ENCODE measurements at regions not wholly inside any gene's neighbourhood (a gene's known extent, or its start where the extent isn't known, plus 50 kb on each side); places are given as distances from the start of the nearest gene placed in this dataset.

GRCh38 chr7:92988941-92989545, 128.7 kb downstream of the SAMD9 start:
- WGBS, 2 donors = 69 to 74% methylated on average over 3 of the region's 3 CpGs
- H3K9me3 ChIP-seq = no peaks in the 10 kb centered on the region
- H3K27me3 ChIP-seq = no peaks in the 10 kb centered on the region

GRCh38 chr7:92988051-92988450, 129.7 kb downstream of the SAMD9 start:
- H3K27ac ChIP-seq = no peak overlapping the region
- no peak overlapping the region for H3K4me3 ChIP-seq
- TF ChIP-seq POLR2A (IDR thresholded peaks at IDR 0.05) (no peak), EP300 (IDR thresholded peaks at IDR 0.05) (no peak), CTCF (IDR thresholded peaks at IDR 0.05) (peak in 4 of 5 experiments; percentile 21 to 41 (median 32))
- no peaks in the 10 kb centered on the region for H3K9me3 ChIP-seq
- no peaks in the 10 kb centered on the region for H3K27me3 ChIP-seq
- no peaks in the 10 kb centered on the region for H3K4me1 ChIP-seq
- H3K36me3 ChIP-seq = no peaks in the 10 kb centered on the region
- DNase-seq (ENCODE audit: low spot score in 2 of 2) = peak in 1 of 2 donors; percentile 7

More at GRCh38 chr7:92988941-92989545, 128.7 kb downstream of the SAMD9 start:
- Histone ChIP-seq H3K27ac (no peak overlapping the region), H3K4me1 (no peaks in the 10 kb centered on the region), H3K4me3 (no peak overlapping the region), H3K36me3 (no peaks in the 10 kb centered on the region)
- no peak for DNase-seq (ENCODE audit: low spot score in 2 of 2)
- TF ChIP-seq POLR2A (IDR thresholded peaks at IDR 0.05) (no peak), CTCF (IDR thresholded peaks at IDR 0.05) (no peak), EP300 (IDR thresholded peaks at IDR 0.05) (no peak)

- no peaks in the 10 kb centered on the region for H3K36me3 ChIP-seq
- no peak for TF ChIP-seq POLR2A (IDR thresholded peaks at IDR 0.05)
- TF ChIP-seq CTCF (IDR thresholded peaks at IDR 0.05) = no peak
- no peak for TF ChIP-seq EP300 (IDR thresholded peaks at IDR 0.05)
- H3K4me3 ChIP-seq = no peak overlapping the region
- H3K27ac ChIP-seq = no peak overlapping the region
- no peaks in the 10 kb centered on the region for H3K4me1 ChIP-seq
- H3K9me3 ChIP-seq = no peaks in the 10 kb centered on the region
- 75% methylated on average over 3 of the region's 3 CpGs for WGBS, 2 donors
- no peak for DNase-seq (ENCODE audit: low spot score in 2 of 2)
- no peaks in the 10 kb centered on the region for H3K27me3 ChIP-seq
Measured at GRCh38 chr7:92987538-92987937, 130.2 kb downstream of the SAMD9 start.

GRCh38 chr7:92987095-92987494, 130.7 kb downstream of the SAMD9 start:
- H3K27me3 ChIP-seq = no peaks in the 10 kb centered on the region
- H3K36me3 ChIP-seq = no peaks in the 10 kb centered on the region
- no peak overlapping the region for H3K4me3 ChIP-seq
- no peak overlapping the region for H3K27ac ChIP-seq
- TF ChIP-seq EP300 (IDR thresholded peaks at IDR 0.05) = no peak
- TF ChIP-seq CTCF (IDR thresholded peaks at IDR 0.05) = no peak
- no peak for TF ChIP-seq POLR2A (IDR thresholded peaks at IDR 0.05)
- DNase-seq (ENCODE audit: low spot score in 2 of 2) = no peak
- no peaks in the 10 kb centered on the region for H3K4me1 ChIP-seq
- H3K9me3 ChIP-seq = peaks cover 0 to 1% (median 0%) of the 10 kb centered on the region in 4 donors

- WGBS, 2 donors = 90 to 92% methylated on average over 1 of the region's 1 CpG
- TF ChIP-seq POLR2A (IDR thresholded peaks at IDR 0.05) (no peak), EP300 (IDR thresholded peaks at IDR 0.05) (no peak), CTCF (IDR thresholded peaks at IDR 0.05) (no peak)
- peaks cover 0 to 23% (median 7%) of the 10 kb centered on the region in 4 donors for H3K9me3 ChIP-seq
- H3K27me3 ChIP-seq = no peaks in the 10 kb centered on the region
- no peak overlapping the region for H3K4me3 ChIP-seq
- H3K27ac ChIP-seq = no peak overlapping the region
- H3K36me3 ChIP-seq = no peaks in the 10 kb centered on the region
- no peaks in the 10 kb centered on the region for H3K4me1 ChIP-seq
- DNase-seq (ENCODE audit: low spot score in 2 of 2) = no peak
Measured at GRCh38 chr7:92982928-92983327, 134.9 kb downstream of the SAMD9 start.
